GM12872 (cell line): ENCODE measurements at regions not wholly inside any gene's neighbourhood (a gene's known extent, or its start where the extent isn't known, plus 50 kb on each side); places are given as distances from the start of the nearest gene placed in this dataset.

Experiments used
- TF ChIP-seq, protein P1 (sequence below): IDR thresholded peaks from 3 replicates; pipeline ENCODE4 v1.5.1; 2011; ENCODE audit warnings: low read depth, mild to moderate bottlenecking, low read length, moderate library complexity; ENCODE audit not compliant: insufficient read depth

DNA sequence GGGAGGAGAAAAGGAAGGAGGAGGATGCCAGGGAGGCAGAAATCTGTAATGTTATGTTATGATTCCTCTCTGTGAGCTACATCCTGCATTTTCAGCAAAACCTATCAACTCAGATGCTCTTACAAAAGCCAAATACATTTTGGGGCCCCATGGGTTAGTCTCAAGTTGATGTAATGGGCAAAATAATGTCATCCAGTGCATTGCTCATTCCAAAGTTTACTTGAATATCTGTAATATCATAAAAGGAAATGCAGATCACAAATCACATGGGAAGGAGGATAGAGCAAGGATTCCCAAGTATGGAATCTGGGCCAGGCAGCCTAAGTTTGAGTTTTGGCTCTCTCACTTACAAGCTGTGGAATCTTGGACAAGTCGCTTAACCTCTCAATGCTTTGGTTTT, 74.9 kb upstream of the SOD3 start:
- TF ChIP-seq, protein P1, sequence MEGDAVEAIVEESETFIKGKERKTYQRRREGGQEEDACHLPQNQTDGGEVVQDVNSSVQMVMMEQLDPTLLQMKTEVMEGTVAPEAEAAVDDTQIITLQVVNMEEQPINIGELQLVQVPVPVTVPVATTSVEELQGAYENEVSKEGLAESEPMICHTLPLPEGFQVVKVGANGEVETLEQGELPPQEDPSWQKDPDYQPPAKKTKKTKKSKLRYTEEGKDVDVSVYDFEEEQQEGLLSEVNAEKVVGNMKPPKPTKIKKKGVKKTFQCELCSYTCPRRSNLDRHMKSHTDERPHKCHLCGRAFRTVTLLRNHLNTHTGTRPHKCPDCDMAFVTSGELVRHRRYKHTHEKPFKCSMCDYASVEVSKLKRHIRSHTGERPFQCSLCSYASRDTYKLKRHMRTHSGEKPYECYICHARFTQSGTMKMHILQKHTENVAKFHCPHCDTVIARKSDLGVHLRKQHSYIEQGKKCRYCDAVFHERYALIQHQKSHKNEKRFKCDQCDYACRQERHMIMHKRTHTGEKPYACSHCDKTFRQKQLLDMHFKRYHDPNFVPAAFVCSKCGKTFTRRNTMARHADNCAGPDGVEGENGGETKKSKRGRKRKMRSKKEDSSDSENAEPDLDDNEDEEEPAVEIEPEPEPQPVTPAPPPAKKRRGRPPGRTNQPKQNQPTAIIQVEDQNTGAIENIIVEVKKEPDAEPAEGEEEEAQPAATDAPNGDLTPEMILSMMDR, result no peak

DNA sequence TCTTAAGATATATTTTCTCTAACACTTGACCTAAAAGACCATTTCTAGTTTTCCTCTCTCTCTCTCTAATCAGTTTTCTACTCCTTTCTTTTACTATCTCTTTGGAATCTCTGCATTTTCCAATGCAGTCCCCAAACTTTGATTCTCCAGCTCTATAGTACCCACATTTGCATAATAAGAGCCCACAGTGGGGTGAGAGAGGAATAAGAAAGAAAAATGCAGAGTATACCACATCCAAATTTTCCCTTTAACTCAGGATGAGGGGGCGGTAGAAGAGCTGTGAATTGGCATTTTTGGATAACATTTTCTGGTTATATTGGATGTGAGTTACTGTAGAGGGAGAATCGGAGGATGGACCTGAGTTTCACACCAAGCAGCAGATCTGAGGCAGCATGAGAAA, 74.4 kb upstream of the SOD3 start:
- TF ChIP-seq, protein P1, result no peak

DNA sequence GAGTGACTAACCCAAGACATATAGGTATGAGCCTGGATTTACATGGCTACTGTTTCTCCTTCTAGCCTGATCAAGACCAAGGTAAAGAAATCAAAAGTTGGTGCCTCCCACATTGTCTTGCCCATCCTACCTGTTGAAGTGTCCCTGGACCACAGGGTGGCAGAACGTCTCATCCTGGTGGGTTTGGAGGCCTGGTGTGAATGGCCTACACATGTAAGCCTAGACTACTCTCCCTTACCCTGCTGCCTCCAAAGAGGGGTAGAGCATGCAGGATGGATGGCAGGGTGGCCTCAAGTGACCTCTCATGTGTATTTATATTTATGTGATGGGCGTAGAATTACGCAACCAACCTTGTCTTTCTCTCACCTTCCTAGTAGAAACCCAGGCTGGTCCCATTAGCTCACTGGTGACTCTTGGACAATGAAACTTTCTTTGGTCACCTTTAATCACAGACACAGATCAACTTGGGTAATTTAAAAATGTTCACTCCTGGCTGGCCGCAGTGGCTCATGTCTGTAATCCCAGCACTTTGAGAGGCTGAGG, 73.3 kb upstream of the SOD3 start:
- TF ChIP-seq, protein P1, result peak; percentile 19; the same call in 1 of the 3 replicates

DNA sequence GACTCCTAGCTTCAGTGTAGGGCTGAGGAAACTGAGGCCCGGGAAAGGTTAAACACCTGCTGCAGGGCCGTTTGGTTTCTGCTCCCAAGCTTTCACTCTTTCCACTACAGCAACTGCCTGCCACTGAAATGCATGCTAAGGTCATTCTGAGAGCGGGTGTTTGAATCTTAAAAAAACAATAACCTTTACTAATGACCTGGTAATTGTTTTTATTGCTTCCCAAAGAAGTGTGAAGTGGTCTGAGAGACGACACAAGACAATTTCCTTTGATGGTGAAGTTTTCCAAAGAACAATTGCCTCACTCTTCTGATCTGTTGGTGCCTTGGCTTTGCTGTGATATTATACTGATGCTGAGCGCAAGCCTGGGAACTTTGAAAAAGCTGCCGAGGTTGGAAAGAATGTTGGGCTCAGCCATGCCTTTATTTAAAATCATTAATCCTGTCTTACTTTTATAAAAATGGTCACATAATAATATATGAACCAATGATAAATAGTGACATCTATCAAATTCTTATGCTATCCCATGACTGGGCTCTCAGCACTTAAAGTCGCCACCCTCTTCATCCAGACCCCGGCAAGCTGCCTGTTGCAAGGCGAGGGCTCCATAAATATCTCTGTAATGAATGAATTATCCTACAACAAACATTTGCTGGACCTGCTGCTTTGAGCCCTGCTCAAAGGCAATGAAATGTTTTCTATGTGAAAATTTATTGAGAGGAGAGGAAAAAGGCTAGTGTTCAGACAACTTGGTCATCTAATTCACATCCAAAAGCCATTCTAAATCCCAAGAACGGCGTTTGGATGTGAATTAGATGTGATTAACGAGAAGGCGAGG, 67.8 kb upstream of the SOD3 start:
- TF ChIP-seq, protein P1, result no peak

DNA sequence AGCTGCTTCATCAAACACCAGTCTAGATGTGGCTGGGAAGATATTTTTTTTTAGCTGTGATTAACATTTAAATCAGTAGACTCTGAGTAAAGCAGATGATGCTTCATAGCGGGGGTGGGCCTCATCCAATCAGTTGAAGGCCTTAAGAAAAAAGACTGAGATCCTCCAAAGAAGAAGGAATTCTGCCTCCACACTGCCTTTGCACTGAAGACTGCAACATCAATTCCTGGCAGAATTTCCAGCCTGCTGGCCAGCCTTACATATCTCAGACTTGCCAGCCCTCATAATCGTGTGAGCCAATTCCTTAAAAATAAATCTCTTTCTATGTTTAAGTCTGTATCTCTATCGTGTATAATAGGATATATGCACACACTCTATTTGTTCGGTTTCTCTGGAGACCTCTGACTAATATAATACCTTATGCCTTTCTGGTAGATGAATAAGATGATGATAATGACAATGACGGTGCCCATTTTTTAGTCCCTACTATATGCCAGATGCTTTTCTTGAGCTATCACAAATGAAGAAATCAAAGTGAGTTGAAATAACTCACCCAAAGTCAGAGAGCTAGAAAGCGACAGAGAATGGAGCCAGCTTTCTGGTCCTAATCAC, 66.1 kb upstream of the SOD3 start:
- TF ChIP-seq, protein P1, result no peak

DNA sequence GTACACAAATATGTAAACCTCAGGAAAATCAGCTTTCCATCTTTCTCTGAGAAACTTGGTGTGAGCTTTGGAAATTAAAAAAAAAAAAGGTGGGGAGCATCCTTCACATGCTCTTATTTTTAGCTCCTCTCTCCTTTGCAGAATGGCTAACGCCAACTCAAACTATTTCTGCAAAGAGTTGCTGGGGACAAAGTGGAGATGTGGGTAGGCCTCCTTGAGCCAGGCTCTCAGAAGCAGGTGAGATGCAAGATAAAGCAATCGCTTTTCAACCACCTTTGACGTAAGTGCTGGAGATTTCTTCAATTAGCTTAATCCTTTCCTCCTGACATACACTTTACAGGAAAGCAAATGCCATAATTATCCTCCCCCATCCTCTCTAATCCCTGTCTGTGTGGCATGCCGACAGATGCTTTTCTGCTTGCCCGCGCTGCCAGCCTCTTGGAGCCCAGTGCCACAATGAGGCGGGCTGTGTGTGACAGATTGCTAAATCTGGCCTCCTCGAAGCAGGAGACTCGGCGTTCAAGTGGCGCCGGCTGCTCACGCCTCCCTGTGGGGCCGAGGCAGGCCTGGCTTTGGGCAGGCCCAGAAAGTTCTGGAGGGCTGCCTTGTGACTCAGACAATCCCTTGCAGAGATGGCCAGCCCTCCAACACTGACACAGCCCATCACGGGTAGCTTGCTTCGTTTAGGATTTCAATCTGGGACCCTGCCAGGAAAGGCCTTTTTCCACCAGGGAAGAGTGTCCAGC, 64.9 kb upstream of the SOD3 start:
- TF ChIP-seq, protein P1, result no peak

DNA sequence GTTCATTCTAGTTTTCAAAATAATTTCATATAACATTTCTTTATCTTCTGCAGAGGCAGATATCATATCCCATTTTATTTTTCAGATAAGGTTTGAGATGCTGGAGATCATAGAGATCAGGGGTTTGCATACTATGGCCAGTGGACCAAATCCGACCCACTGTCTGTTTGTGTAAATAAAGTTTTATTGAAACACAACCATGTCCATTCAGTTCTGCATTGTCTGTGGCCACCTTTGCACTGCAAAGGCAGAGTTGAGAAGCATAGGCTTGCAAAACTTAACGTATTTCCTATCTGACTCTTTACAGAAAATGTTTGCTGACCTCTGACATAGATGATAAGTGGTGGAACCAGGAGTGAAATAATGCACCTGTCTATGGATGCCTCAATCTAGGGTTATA, 63.9 kb upstream of the SOD3 start:
- TF ChIP-seq, protein P1, result no peak
